H1 (cell line): ENCODE measurements at regions not wholly inside any gene's neighbourhood (a gene's known extent, or its start where the extent isn't known, plus 50 kb on each side); places are given as distances from the start of the nearest gene placed in this dataset.
"Not testable (repeated sequence)": the region's sequence is repeated elsewhere in the genome, so short reads cannot be mapped to it uniquely, and the experiment has no call there.

Source experiments
- CTCF ChIA-PET: fragments of 300-600 bp; sonication (Branson Sonifier 250); formaldehyde crosslinking; loops from one replicate; lab custom pipeline; 2021; ENCODE audit not compliant: partially characterized antibody; lab: Charles Lee
- POLR2A ChIA-PET: fragments of 300-600 bp; sonication (Branson Sonifier 250); formaldehyde crosslinking; loops from one replicate; lab custom pipeline; 2021; ENCODE audit warnings: inconsistent platforms; ENCODE audit not compliant: partially characterized antibody; lab: Charles Lee
- DNase-seq, 2 experiments: peaks; one replicate each; pipeline versions ENCODE4 v3.0.0 to v3.0.0-alpha.2; 2010 to 2022; ENCODE audit warnings: low spot score in 2 of 2, low read depth in 1 of 2, mixed read lengths in 1 of 2
- FAIRE-seq: peaks from 2 replicates; lab custom pipeline; 2011; peaks lifted over from hg19 to GRCh38; lab: Jason Lieb, UNC
- H2AFZ ChIP-seq: 2 replicates; pipeline ENCODE4 v1.8.1; 2012; ENCODE audit warnings: low read length, inconsistent platforms
- H2AK5ac ChIP-seq: 2 replicates; pipeline ENCODE4 v1.6.1; 2013; ENCODE audit warnings: low read depth, low read length
- H2BK120ac ChIP-seq: replicated peaks from 2 replicates; pipeline ENCODE3; 2013; ENCODE audit warnings: low read depth, low read length, inconsistent platforms
- H2BK12ac ChIP-seq: 2 replicates; pipeline ENCODE4 v1.6.1; 2013; ENCODE audit warnings: low read depth, low read length
- H2BK15ac ChIP-seq: 2 replicates; pipeline ENCODE4 v1.6.1; 2013; ENCODE audit warnings: low read length
- H2BK20ac ChIP-seq: 2 replicates; pipeline ENCODE4 v1.6.1; 2013; ENCODE audit warnings: low read length
- H2BK5ac ChIP-seq: 2 replicates; pipeline ENCODE4 v1.6.1; 2013; ENCODE audit warnings: low read depth, low read length
- H3K14ac ChIP-seq: 2 replicates; pipeline ENCODE4 v1.6.1; 2013; ENCODE audit warnings: inconsistent platforms; ENCODE audit not compliant: insufficient read length
- H3K18ac ChIP-seq: 2 replicates; pipeline ENCODE4 v1.6.1; 2013; ENCODE audit warnings: low read length; ENCODE audit errors: extremely low read depth
- H3K23ac ChIP-seq: 2 replicates; pipeline ENCODE4 v1.6.1; 2013; ENCODE audit warnings: inconsistent platforms; ENCODE audit not compliant: insufficient read length
- H3K23me2 ChIP-seq: 2 replicates; pipeline ENCODE4 v1.6.1; 2013; ENCODE audit warnings: low read depth, low read length
- H3K27ac ChIP-seq: 2 replicates; pipeline ENCODE4 v1.6.1; 2011; ENCODE audit warnings: low read depth, low read length, inconsistent platforms
- H3K27me3 ChIP-seq, 4 experiments: replicated peaks in 1 of 4; 1 replicate in 1 of 4; 2 replicates in 3 of 4; pipeline versions ENCODE4 v1.6.1 to v1.8.1; 2011 to 2013; ENCODE audit warnings: low read length in 3 of 4, mild to moderate bottlenecking in 3 of 4, inconsistent platforms in 2 of 4, mixed read lengths in 2 of 4, moderate library complexity in 1 of 4; ENCODE audit not compliant: control insufficient read depth in 3 of 4, insufficient read depth in 3 of 4; ENCODE audit errors: extremely low read depth in 1 of 4
- H3K36me3 ChIP-seq, 4 experiments: 2 replicates each; pipeline versions ENCODE4 v1.6.1 to v1.8.1; 2011 to 2013; ENCODE audit warnings: mild to moderate bottlenecking in 4 of 4, low read length in 3 of 4, moderate library complexity in 2 of 4, control low read depth in 1 of 4, inconsistent platforms in 1 of 4; ENCODE audit not compliant: insufficient read depth in 4 of 4, control insufficient read depth in 2 of 4
- H3K4ac ChIP-seq: replicated peaks from 2 replicates; pipeline ENCODE3; 2013; ENCODE audit warnings: low read length, low read depth, mixed read lengths, inconsistent platforms; ENCODE audit not compliant: insufficient read length
- H3K4me1 ChIP-seq, 4 experiments: replicated peaks in 1 of 4; 1 replicate in 1 of 4; 2 replicates in 3 of 4; pipeline versions ENCODE4 v1.6.1 to v1.8.1; 2011 to 2013; ENCODE audit warnings: low read length in 3 of 4, inconsistent platforms in 2 of 4, mixed read lengths in 1 of 4; ENCODE audit not compliant: insufficient read depth in 4 of 4, control insufficient read depth in 3 of 4
- H3K4me2 ChIP-seq, 2 experiments: 2 replicates each; pipeline versions ENCODE4 v1.6.1 to v1.8.1; 2011 to 2013; ENCODE audit warnings: low read depth in 2 of 2, low read length in 2 of 2, control low read depth in 1 of 2, inconsistent platforms in 1 of 2, mild to moderate bottlenecking in 1 of 2; ENCODE audit not compliant: insufficient read depth in 1 of 2
- H3K4me3 ChIP-seq, 4 experiments: fragments of 200-600, 300-600 bp in 1 of 4; sonication (generic), shearing (Covaris generic), sonication (Bioruptor Twin) in 1 of 4; 2 replicates each; pipeline versions ENCODE4 v1.5.1 to v1.8.1; 2011 to 2016; ENCODE audit warnings: low read length in 4 of 4, low read depth in 3 of 4, control low read depth in 2 of 4, inconsistent platforms in 2 of 4, mild to moderate bottlenecking in 2 of 4, mixed read lengths in 1 of 4, moderate library complexity in 1 of 4; ENCODE audit not compliant: insufficient read depth in 2 of 4; ENCODE audit errors: extremely low read depth in 1 of 4
- H3K56ac ChIP-seq: replicated peaks from 2 replicates; pipeline ENCODE3; 2013; ENCODE audit warnings: low read depth, mild to moderate bottlenecking, mixed read lengths, low read length, inconsistent platforms; ENCODE audit not compliant: insufficient read length
- H3K79me1 ChIP-seq: 2 replicates; pipeline ENCODE4 v1.6.1; 2013; ENCODE audit warnings: low read depth, low read length, control low read depth
- H3K79me2 ChIP-seq, 2 experiments: 2 replicates each; pipeline versions ENCODE4 v1.6.1 to v1.8.1; 2012 to 2013; ENCODE audit warnings: low read length in 2 of 2, mild to moderate bottlenecking in 2 of 2, inconsistent platforms in 1 of 2; ENCODE audit not compliant: insufficient read depth in 2 of 2, control insufficient read depth in 1 of 2
- H3K9ac ChIP-seq, 4 experiments: replicated peaks in 1 of 4; 1 replicate in 1 of 4; 2 replicates in 3 of 4; pipeline versions ENCODE4 v1.6.1 to v1.8.1; 2011 to 2013; ENCODE audit warnings: low read depth in 3 of 4, low read length in 3 of 4, control low read depth in 2 of 4, mild to moderate bottlenecking in 2 of 4, moderate library complexity in 2 of 4, inconsistent platforms in 1 of 4; ENCODE audit errors: extremely low read depth in 1 of 4
- H3K9me3 ChIP-seq, 2 experiments: 2 replicates each; pipeline versions ENCODE4 v1.6.1 to v1.8.1; 2012 to 2013; ENCODE audit warnings: mild to moderate bottlenecking in 2 of 2, moderate library complexity in 2 of 2, control low read depth in 1 of 2, inconsistent platforms in 1 of 2, low read depth in 1 of 2, low read length in 1 of 2, mixed read lengths in 1 of 2; ENCODE audit not compliant: insufficient read depth in 2 of 2
- H4K20me1 ChIP-seq, 2 experiments: replicated peaks in 1 of 2; 2 replicates each; pipeline versions ENCODE3 to v1.8.1; 2011 to 2013; ENCODE audit warnings: inconsistent platforms in 2 of 2, low read length in 2 of 2, mild to moderate bottlenecking in 1 of 2; ENCODE audit not compliant: insufficient read depth in 2 of 2, control insufficient read depth in 1 of 2
- H4K5ac ChIP-seq: 2 replicates; pipeline ENCODE4 v1.6.1; 2013; ENCODE audit warnings: low read length, low read depth, mixed read lengths, inconsistent platforms; ENCODE audit not compliant: insufficient read length
- H4K8ac ChIP-seq: 2 replicates; pipeline ENCODE4 v1.8.0; 2013; ENCODE audit warnings: mild to moderate bottlenecking, moderate library complexity, low read length, inconsistent platforms; ENCODE audit not compliant: insufficient read depth; ENCODE audit errors: extremely low read depth
- H4K91ac ChIP-seq: replicated peaks from 2 replicates; pipeline ENCODE3; 2013; ENCODE audit warnings: low read length, mixed read lengths, inconsistent platforms; ENCODE audit not compliant: insufficient read length
- WGBS, 2 experiments: shearing (Covaris generic) in 1 of 2; methylation state at CpG; one replicate each; pipeline versions ENCODE4 v1.1.6 to v1.1.7; 2013 to 2015; ENCODE audit warnings: low lambda C conversion rate in 2 of 2, mixed read lengths in 2 of 2, inconsistent platforms in 1 of 2, low coverage in 1 of 2, missing lambda C conversion rate in 1 of 2; ENCODE audit not compliant: insufficient replicate concordance in 2 of 2, insufficient coverage in 1 of 2, insufficient read length in 1 of 2; ENCODE audit errors: extremely low coverage in 1 of 2, missing lambda C conversion rate in 1 of 2; 5-methylcytosine and 5-hydroxymethylcytosine counted together

- H4K8ac ChIP-seq, POLR2A ChIA-PET, H3K27me3 ChIP-seq, H2BK20ac ChIP-seq, H3K14ac ChIP-seq, H2AFZ ChIP-seq, H3K4ac ChIP-seq, H3K4me3 ChIP-seq, FAIRE-seq, H4K20me1 ChIP-seq, H3K4me1 ChIP-seq, H2BK15ac ChIP-seq, H3K9me3 ChIP-seq, H3K23ac ChIP-seq, H3K23me2 ChIP-seq, H3K18ac ChIP-seq, H2BK120ac ChIP-seq, H3K79me2 ChIP-seq, H2AK5ac ChIP-seq, H4K91ac ChIP-seq, H3K9ac ChIP-seq, H3K79me1 ChIP-seq, DNase-seq, H2BK5ac ChIP-seq, H3K4me2 ChIP-seq, H3K56ac ChIP-seq, H3K27ac ChIP-seq, H3K36me3 ChIP-seq, H4K5ac ChIP-seq: not testable (repeated sequence)
- CTCF ChIA-PET, result interaction anchor here (0.9 to 1.5 kb wide), 2 partner anchors 10 to 123 kb away, joined by 3 read pairs; no protein-coding TSS in a partner anchor
- peak overlapping the region; percentile 5; the same call in 1 of the 2 replicates for H2BK12ac ChIP-seq
- 86% methylated on average over 4 of the region's 19 CpGs; no CpG with 5 or more reads in 1 of the 2 experiments for WGBS, 2 experiments
These were observed 193.3 kb upstream of the SULF2 start for GRCh38 chr20:47978428-47979120.

DNA sequence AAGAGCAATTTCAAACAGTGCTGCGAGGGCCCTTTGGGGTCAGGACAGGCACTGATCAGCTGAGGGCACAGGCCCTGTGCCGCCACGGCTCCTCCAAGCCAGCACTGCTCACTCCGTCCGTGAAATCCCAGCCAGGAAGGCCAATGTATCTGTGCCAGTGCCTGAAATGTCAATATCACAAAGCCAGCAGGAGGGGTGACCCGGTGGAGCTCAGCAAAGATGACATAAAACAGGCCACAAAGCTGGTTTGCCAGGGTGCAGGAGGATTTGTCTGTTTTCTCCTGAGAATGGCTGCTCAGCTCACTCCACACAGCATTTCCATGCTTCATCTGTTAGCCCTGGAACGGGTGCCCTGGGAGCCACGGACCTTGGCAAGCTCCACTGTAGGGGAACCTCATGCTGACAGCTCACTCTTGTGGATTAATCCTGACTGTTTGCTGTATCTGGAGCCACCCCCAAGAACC lies 192.5 kb upstream of the SULF2 start:
- H2BK12ac ChIP-seq, H3K9ac ChIP-seq, H2AK5ac ChIP-seq, H3K56ac ChIP-seq, H2AFZ ChIP-seq, H3K27ac ChIP-seq, H3K27me3 ChIP-seq, H2BK5ac ChIP-seq, POLR2A ChIA-PET, H3K4me2 ChIP-seq, H3K9me3 ChIP-seq, H3K4me3 ChIP-seq, H2BK20ac ChIP-seq, H2BK120ac ChIP-seq, DNase-seq, H3K23me2 ChIP-seq, H4K20me1 ChIP-seq, H4K5ac ChIP-seq, H3K36me3 ChIP-seq, H3K4ac ChIP-seq, H3K23ac ChIP-seq, H3K18ac ChIP-seq, H3K79me2 ChIP-seq, H3K79me1 ChIP-seq, H2BK15ac ChIP-seq, FAIRE-seq, H3K14ac ChIP-seq, CTCF ChIA-PET, H4K91ac ChIP-seq: not testable (repeated sequence)
- WGBS, 2 experiments, result 79% methylated on average over 8 of the region's 8 CpGs; no CpG with 5 or more reads in 1 of the 2 experiments
- H3K4me1 ChIP-seq, result peaks cover 0 to 14% (median 6%) of the 10 kb centered on the region in 4 experiments; a peak in 5 of 7 replicates
- H4K8ac ChIP-seq, result peak overlapping the region; percentile 15; the same call in 1 of the 2 replicates
